ENCODE measurements at regions not wholly inside any gene's neighbourhood (a gene's known extent, or its start where the extent isn't known, plus 50 kb on each side); places are given as distances from the start of the nearest gene placed in this dataset.

DNA sequence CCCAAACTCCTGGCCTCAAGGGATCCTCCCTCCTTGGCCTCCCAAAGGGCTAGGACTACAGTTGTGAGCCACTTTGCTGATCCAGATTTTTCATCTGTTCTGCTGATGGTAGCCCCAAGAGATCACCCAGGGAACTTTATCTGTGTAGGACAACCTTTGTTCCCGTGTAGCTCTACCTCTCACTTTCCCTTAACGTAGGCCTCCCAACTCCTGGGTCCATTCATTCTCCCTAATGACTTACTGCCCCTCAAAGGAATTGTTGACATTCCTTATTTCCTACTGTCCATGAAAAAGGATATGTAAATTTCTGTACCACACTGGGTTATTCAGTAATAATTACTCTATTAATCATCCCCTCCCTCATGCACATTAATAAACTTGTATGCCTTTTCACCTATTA, 51.0 kb upstream of the PHF24 start:
- DNase-seq (ENCODE audit: insufficient read length, low spot score) (no peak), FAIRE-seq (no peak)
- TF ChIP-seq CTCF (IDR thresholded peaks at IDR 0.05; ENCODE audit: insufficient read depth, missing control alignments) = no peak

- TF ChIP-seq CTCF (IDR thresholded peaks at IDR 0.05; ENCODE audit: insufficient read depth, missing control alignments) = peak; percentile 91
- FAIRE-seq = peak; percentile 75
- DNase-seq (ENCODE audit: insufficient read length, low spot score) = peak; percentile 39
These were observed 58.4 kb upstream of the PHF24 start for GRCh38 chr9:34899535-34900158.

GRCh38 chr9:34898846-34899245, 59.2 kb upstream of the PHF24 start:
- TF ChIP-seq CTCF (IDR thresholded peaks at IDR 0.05; ENCODE audit: insufficient read depth, missing control alignments) = no peak
- no peak for FAIRE-seq

DNA sequence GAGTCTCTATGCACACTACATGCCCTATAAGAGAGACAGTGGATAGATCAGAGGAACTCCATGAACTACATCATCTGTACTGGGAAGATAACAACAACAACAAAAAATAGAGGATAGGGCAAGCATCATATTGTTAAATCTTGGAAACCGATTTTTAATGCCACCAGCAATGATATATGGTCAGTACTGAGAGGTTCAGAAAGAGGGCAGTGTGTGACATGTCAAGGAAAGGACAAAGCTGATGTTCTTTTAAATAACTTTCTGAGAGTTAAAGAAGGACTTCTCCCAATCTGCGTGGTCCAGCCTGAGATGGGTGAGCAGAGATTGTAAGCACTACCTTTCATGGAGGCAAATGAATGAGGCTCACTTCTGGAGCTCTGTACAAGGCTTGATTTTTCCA, 62.0 kb upstream of the PHF24 start:
- no peak for FAIRE-seq
- no peak for TF ChIP-seq CTCF (IDR thresholded peaks at IDR 0.05; ENCODE audit: insufficient read depth, missing control alignments)
- DNase-seq (ENCODE audit: insufficient read length, low spot score) = no peak

More at GRCh38 chr9:34898846-34899245, 59.2 kb upstream of the PHF24 start:
- DNase-seq (ENCODE audit: insufficient read length, low spot score) = no peak

DNA sequence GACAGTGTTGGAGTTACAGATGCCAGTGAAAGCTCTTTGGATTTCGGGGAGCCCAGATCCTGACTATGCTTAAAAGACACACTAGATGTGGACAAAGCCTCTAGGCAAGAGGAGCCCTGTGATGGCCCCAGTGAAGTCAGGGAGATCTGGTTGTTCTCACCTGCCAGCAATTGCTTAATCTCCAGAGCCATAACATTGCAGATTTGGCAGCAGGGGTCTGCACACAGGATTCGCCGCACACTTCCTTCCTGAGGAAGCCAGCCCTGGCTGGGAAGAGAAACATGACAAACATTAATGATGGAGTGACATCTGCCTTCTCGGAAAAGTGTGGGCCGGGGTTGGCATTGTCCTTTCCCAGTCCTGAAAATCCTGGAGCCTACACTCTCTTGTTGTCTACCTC, 65.2 kb upstream of the PHF24 start:
- DNase-seq (ENCODE audit: insufficient read length, low spot score) = no peak
- no peak for FAIRE-seq
- TF ChIP-seq CTCF (IDR thresholded peaks at IDR 0.05; ENCODE audit: insufficient read depth, missing control alignments) = no peak

- no peak for TF ChIP-seq CTCF (IDR thresholded peaks at IDR 0.05; ENCODE audit: insufficient read depth, missing control alignments)
- DNase-seq (ENCODE audit: insufficient read length, low spot score) = no peak
- FAIRE-seq = no peak
These were observed 66.7 kb upstream of the PHF24 start for GRCh38 chr9:34891386-34891785.

DNA sequence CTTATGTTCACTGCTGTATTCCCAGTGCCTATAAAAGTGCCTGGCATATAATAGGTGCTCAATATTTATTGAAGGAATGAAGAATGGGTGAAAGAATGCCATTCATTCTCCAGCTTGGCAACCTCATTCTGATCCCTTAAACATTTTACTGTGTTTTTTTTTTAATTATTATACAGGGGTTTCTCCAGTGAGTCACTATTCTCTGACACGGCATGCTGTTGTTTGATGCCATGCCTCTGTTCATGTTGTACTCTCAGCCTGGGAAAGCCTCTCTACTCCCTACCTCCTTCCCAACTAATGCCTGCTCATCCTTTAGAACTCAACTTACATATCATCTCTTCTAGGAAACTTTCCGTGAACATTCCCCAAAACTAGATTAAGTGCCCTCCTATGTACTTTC, 70.2 kb upstream of the PHF24 start:
- TF ChIP-seq CTCF (IDR thresholded peaks at IDR 0.05; ENCODE audit: insufficient read depth, missing control alignments) = no peak
- FAIRE-seq (no peak), DNase-seq (ENCODE audit: insufficient read length, low spot score) (no peak)
